ENCODE measurements at regions not wholly inside any gene's neighbourhood (a gene's known extent, or its start where the extent isn't known, plus 50 kb on each side); places are given as distances from the start of the nearest gene placed in this dataset.

GRCh38 chr5:15056988-15057592 is 185.5 kb upstream of the ANKH start:
- Histone ChIP-seq H2AFZ (ENCODE audit: low read depth, low read length) (no peak overlapping the region), H3K27me3 (ENCODE audit: low read depth, low read length) (no peaks in the 10 kb centered on the region), H3K79me2 (ENCODE audit: low read length) (no peaks in the 10 kb centered on the region), H3K36me3 (replicated peaks; ENCODE audit: low read depth, low read length) (no peaks in the 10 kb centered on the region), H3K4me2 (ENCODE audit: low read length) (no peak overlapping the region), H3K4me3 (ENCODE audit: low read length) (no peak overlapping the region), H3K27ac (ENCODE audit: low read length) (no peak overlapping the region), H3K9ac (ENCODE audit: low read length) (no peak overlapping the region), H3K9me3 (ENCODE audit: insufficient read depth, low read length) (no peaks in the 10 kb centered on the region), H3K4me1 (ENCODE audit: low read length) (no peaks in the 10 kb centered on the region), H4K20me1 (ENCODE audit: insufficient read depth, low read length) (no peaks in the 10 kb centered on the region)
- no peak for TF ChIP-seq EZH2phosphoT487 (IDR thresholded peaks at IDR 0.05; ENCODE audit: low read depth)
- TF ChIP-seq CTCF (IDR thresholded peaks at IDR 0.05; ENCODE audit: low read depth, low read length), result no peak

GRCh38 chr5:15044521-15044920 is 172.9 kb upstream of the ANKH start:
- Histone ChIP-seq H2AFZ (ENCODE audit: low read depth, low read length) (no peak overlapping the region), H3K27me3 (ENCODE audit: low read depth, low read length) (no peaks in the 10 kb centered on the region), H3K9ac (ENCODE audit: low read length) (no peak overlapping the region), H3K27ac (ENCODE audit: low read length) (no peak overlapping the region), H3K79me2 (ENCODE audit: low read length) (no peaks in the 10 kb centered on the region), H3K9me3 (ENCODE audit: insufficient read depth, low read length) (no peaks in the 10 kb centered on the region), H3K36me3 (replicated peaks; ENCODE audit: low read depth, low read length) (no peaks in the 10 kb centered on the region), H3K4me3 (ENCODE audit: low read length) (no peak overlapping the region), H4K20me1 (ENCODE audit: insufficient read depth, low read length) (no peaks in the 10 kb centered on the region), H3K4me1 (ENCODE audit: low read length) (no peaks in the 10 kb centered on the region), H3K4me2 (ENCODE audit: low read length) (no peak overlapping the region)
- TF ChIP-seq CTCF (IDR thresholded peaks at IDR 0.05; ENCODE audit: low read depth, low read length) (no peak), EZH2phosphoT487 (IDR thresholded peaks at IDR 0.05; ENCODE audit: low read depth) (no peak)

GRCh38 chr5:15037247-15037908 is 165.8 kb upstream of the ANKH start:
- no peaks in the 10 kb centered on the region for H3K36me3 ChIP-seq (replicated peaks; ENCODE audit: low read depth, low read length)
- no peaks in the 10 kb centered on the region for H3K79me2 ChIP-seq (ENCODE audit: low read length)
- no peaks in the 10 kb centered on the region for H3K27me3 ChIP-seq (ENCODE audit: low read depth, low read length)
- H3K27ac ChIP-seq (ENCODE audit: low read length), result no peak overlapping the region
- no peak for TF ChIP-seq EZH2phosphoT487 (IDR thresholded peaks at IDR 0.05; ENCODE audit: low read depth)
- TF ChIP-seq CTCF (IDR thresholded peaks at IDR 0.05; ENCODE audit: low read depth, low read length), result no peak
- no peak overlapping the region for H3K4me2 ChIP-seq (ENCODE audit: low read length)
- no peaks in the 10 kb centered on the region for H3K4me1 ChIP-seq (ENCODE audit: low read length)
- no peak overlapping the region for H2AFZ ChIP-seq (ENCODE audit: low read depth, low read length)
- H3K4me3 ChIP-seq (ENCODE audit: low read length), result no peak overlapping the region
- H3K9me3 ChIP-seq (ENCODE audit: insufficient read depth, low read length), result no peaks in the 10 kb centered on the region
- H4K20me1 ChIP-seq (ENCODE audit: insufficient read depth, low read length), result no peaks in the 10 kb centered on the region
- no peak overlapping the region for H3K9ac ChIP-seq (ENCODE audit: low read length)

- no peaks in the 10 kb centered on the region for H3K4me1 ChIP-seq (ENCODE audit: low read length)
- no peaks in the 10 kb centered on the region for H3K9me3 ChIP-seq (ENCODE audit: insufficient read depth, low read length)
- H4K20me1 ChIP-seq (ENCODE audit: insufficient read depth, low read length), result no peaks in the 10 kb centered on the region
- H3K36me3 ChIP-seq (replicated peaks; ENCODE audit: low read depth, low read length), result no peaks in the 10 kb centered on the region
- no peak overlapping the region for H3K4me3 ChIP-seq (ENCODE audit: low read length)
- no peaks in the 10 kb centered on the region for H3K79me2 ChIP-seq (ENCODE audit: low read length)
- no peak overlapping the region for H3K27ac ChIP-seq (ENCODE audit: low read length)
- H3K27me3 ChIP-seq (ENCODE audit: low read depth, low read length), result no peaks in the 10 kb centered on the region
- no peak overlapping the region for H3K9ac ChIP-seq (ENCODE audit: low read length)
- no peak for TF ChIP-seq EZH2phosphoT487 (IDR thresholded peaks at IDR 0.05; ENCODE audit: low read depth)
- TF ChIP-seq CTCF (IDR thresholded peaks at IDR 0.05; ENCODE audit: low read depth, low read length), result no peak
- no peak overlapping the region for H3K4me2 ChIP-seq (ENCODE audit: low read length)
- no peak overlapping the region for H2AFZ ChIP-seq (ENCODE audit: low read depth, low read length)
Measured at GRCh38 chr5:15034379-15034778, 162.8 kb upstream of the ANKH start.

All from OCI-LY3 (cell line).